ENCODE measurements at regions not wholly inside any gene's neighbourhood (a gene's known extent, or its start where the extent isn't known, plus 50 kb on each side); places are given as distances from the start of the nearest gene placed in this dataset.

DNA sequence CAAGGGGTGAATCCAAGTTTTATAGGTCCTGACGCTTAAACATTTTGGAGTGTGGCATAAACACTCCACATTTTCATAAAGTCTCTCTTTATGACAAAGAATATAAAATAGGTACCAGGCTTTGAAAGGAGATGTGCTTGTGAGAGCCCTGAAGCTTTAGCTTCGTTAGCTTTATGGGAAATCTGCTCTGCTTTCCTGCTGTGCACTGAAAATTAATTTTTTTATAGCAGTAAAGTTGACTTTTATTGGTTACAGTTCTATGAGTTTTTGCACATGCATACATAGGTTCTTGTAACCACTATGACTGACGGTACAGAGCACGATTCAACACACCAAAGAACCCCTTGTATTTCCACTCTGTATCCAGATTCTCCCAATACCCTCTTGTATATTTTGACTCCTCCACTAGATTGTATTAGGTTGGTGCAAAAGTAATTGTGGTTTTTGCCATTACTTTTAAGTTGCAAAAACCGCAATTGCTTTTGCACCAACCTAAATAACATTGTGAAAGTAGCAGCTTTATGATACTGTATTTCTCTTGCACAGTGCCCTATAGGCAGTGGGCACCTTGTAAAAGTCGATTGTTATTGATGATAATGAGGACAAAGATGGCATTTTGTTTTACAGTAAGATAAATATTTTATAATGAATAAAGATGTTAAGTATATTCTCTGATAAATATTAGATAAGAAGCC is 145.2 kb upstream of the AKIRIN2 start:
- no peak for DNase-seq

DNA sequence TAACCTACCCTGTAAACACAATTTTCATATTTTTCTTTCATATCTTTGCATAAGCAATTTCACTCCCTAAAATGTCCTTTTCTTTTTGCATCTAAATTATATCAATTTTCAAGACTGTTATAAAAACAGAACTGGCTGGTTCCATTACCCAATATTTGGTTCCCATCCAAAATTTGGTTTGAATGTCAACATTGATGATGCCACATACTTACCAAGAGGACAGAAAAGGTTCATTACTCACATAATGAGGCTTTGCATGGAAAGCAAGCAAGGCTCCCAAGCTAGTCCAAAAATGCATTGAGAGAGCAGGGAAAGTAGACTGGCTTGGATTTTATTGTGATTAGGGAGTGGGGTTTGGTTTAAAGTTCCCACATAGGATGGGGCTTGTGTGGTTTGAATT is 144.4 kb upstream of the AKIRIN2 start:
- DNase-seq = no peak

DNA sequence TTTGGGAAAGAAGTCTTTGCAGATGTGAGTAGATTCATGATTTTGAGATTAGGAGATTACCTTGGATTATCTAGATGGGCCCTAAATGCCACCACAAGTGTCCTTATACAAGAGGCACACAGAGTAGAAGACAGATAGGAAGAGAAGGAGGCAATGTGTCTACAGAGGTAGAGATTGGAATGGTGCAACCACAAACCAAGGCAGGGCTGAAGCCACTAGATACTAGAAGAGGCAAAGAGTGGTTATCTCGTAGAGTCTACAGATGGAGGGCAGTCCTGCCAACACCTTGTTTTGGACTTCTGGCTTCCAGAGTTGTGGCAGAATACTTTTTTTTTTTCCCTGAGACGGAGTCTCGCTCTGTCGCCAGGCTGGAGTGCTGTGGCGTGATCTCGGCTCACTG is 138.3 kb upstream of the AKIRIN2 start:
- DNase-seq = no peak

DNA sequence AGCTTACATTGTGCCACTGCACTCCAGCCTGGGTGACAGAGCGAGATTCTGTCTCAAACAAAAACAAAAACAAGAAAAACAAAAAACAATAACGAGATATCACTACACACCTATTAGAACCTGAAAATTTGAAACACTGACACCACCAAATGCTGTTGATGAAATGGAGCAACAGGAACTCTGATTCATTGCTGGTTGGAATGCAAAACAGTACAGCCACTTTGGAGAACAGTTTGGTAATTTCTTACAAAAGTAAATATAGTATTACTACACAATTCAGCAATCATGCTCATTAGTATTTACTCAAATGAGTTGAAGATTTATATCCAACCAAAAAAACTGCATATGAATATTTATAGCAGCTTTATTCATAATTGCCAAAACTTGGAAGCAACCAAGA is 135.8 kb upstream of the AKIRIN2 start:
- DNase-seq = no peak

DNA sequence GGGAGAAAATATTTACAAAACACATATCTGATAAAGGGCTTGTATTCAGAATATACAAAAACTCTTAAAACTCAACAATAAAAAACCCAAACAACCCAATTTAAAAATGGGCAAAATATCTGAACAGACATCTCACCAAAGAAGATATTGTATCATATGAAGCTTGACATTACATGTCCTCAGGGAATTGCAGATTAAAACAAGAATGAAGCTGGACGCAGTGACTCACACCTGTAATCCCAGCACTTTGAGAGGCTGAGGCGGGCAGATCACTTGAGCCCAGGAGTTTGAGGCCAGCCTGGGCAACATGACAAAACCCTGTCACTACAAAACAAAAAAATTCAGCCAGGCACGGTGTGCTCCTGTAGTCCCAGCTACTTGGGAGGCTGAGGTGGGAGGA is 135.4 kb upstream of the AKIRIN2 start:
- DNase-seq = no peak

DNA sequence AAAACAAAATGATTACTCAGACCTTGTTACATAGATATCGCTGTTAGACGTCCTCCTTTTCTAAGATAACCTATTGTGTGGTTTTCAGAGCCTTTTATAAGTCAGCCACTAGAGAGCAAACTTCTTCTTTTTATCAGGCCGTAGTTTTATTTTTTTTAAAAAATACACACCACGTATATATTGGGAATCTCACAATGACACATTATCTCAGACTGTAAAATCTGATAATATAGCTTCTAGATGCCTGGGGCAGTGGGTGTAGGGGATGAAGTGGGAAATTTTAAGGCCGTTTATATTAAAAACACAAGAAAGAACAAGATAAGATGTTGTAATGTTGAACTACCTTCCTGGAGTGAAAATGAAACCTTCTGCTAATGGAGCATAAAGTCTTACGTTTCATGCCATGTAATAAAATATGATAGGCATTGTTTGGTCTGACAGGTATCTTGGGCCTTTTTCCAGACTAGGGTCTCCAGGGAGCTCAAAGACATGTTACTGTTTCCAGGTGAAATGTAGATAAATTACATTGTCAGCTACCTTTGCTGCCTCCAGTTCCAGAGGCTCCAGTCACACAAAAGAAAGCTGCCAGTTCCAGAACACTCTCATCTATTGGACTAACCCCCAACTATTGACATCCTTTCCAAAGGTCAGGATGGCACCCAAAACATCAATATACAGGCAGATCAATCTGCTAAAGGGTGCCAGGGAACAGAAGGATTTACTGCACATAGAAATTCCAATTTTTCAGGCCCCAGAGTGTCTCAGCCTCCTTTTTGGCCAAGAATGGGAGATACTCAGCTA is 130.2 kb upstream of the AKIRIN2 start:
- peak; percentile 31 for DNase-seq

DNA sequence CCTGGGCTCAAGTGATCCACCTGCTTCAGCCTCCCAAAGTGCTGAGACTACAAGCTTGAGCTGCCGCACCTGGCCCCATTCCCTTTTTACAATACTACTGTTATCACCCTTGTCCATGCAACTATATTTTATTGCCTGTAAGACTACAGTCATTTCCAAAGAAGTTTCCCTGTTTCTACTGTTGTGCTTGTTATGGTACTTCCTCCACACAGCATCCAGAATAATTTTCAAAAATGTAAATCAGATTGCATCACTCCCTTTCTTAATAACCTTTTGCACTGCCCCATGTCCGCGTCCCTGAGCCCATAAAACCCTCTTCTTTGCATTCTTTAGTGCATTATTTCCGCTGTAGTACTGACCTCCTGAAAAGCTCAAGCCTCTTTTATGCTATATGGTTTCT is 128.9 kb upstream of the AKIRIN2 start:
- no peak for DNase-seq

DNA sequence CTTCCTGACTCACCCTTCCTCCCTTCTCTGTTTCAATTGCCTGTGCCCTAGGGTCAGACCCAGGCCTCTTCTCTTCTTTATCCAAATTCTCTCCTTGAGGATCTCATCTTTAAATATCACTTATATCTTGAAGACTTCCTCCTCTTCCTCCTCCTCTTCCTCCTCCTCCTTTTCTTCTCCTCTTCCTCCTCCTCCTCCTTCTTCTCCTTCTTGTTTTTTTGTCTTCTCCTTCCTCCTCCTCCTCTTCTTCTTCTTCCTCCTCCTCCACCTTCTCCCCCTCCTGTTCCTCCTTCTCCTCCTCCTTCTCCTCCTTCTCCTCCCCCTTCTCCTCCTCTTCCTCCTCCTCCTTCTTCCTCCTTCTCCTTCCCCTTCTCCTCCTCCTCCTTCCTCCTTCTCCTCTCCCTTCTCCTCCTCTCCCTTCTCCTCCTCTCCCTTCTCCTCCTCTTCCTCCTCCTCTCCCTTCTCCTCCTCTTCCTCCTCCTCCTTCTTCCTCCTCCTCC is 127.6 kb upstream of the AKIRIN2 start:
- DNase-seq = no peak

DNA sequence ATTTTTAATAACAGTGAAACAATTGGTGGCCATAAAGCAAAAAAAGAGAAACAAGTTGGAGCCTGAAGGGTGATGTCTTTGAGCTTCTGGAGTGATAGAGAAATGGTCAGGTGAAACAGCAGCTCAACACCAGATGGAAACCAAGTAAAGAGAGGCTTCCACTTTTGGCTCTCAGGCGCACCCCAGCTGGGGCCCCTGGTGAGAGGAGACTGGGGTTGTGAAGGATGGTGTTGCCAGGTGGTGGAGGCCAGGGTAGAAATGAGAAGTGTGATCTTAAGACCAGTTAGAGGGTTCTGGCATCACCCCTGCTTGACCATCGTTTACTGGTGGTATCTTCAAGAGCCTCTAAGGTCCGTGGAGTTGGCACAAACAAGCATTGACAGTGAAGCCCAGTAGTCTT is 126.0 kb upstream of the AKIRIN2 start:
- no peak for DNase-seq

DNA sequence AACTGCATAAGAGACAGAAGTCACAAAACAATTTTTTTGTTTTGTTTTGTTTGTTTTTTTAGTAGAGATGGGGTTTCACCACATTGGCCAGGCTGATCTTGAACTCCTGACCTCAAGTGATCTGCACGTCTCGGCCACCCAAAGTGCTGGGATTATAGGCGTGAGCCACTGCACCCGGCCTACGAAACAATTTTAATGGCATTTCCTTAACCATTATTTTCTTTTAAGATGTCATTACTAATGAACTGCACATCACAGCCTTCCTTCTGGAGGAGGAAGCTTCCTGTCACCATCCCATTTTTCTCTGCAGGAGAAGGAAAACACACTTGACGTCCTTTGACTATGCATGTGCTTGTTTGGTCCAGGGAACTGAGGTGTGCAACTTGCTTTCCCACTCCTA is 125.3 kb upstream of the AKIRIN2 start:
- no peak for DNase-seq

DNA sequence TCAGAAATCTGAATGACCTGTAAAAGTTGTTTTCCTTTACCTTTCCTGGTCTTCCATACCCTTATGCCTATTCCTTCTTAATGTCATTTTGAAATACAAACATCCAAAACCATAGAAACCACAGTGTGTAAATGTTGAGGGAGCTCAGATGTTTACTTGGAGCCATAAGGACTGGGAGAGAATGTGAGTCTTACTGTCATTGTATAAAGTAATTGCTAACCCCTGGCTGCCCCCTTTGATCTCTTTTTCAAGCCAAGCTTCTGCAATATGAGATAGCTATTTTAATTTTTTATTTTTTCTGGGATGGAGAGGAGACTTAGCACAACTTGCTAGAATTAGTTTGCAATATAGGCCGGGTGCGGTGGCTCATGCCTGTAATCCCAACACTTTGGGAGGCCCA is 124.4 kb upstream of the AKIRIN2 start:
- no peak for DNase-seq

DNA sequence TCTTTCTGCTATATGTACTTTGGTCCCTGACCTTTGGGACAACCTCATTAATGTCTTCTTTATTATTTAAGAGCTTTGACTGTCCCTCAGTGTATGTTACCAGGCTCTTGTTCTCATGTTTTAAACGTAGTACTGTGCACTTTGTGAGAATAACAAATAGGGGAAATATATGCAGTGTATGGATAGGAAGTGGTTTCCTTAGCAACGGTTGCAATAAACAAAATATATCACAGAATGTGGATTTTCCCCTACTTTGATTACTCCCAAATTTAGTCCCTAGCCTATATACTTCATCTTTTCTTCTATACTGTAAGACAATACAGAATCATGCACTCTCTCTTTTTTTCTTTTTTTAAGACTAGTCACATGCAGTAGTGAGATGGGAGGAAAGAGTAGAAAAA is 123.8 kb upstream of the AKIRIN2 start:
- DNase-seq = no peak

DNA sequence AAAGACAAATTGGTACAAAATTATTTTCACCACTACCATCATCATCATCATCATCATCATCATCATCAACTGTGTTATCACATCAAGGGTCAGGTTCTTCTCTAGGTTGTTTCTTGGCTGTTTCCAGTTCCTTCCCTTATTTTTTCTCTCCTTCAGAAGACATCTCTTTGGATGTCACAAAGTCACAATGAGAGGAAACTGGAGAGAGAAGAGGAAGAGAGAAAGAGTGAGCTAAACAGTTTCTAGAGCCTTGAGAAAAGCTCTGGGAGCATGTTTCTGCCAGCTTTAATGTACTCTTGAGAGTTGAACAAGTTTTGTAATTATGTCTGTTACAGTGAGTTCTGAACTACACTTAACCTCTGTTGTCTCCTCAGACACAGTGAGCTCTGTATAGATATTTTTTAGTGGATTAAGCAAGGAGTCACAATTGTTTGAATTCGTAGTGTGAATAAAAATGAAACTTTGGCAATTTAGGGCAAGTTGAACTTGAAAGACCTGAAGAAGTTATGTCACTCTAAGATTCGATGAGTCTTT is 123.0 kb upstream of the AKIRIN2 start:
- DNase-seq = no peak

DNA sequence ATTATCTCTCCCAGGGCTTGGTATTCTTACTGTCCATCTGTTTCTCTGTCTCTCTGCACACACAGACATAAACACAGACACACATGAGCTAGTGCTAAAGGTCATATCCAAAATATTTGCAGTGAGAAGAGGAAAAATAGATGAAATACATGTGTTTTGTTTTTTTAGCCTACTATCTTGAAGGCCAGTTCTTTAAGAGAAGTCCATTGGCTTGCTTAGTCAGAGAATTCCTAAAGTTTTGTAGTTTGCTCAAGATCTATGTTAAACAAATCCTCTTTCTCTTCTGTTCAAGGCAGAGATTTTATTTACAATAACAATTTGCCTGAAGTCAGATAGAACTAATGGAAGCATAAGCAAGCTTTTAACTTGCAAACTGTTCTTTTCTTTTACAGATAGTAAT is 120.0 kb upstream of the AKIRIN2 start:
- no peak for DNase-seq

DNA sequence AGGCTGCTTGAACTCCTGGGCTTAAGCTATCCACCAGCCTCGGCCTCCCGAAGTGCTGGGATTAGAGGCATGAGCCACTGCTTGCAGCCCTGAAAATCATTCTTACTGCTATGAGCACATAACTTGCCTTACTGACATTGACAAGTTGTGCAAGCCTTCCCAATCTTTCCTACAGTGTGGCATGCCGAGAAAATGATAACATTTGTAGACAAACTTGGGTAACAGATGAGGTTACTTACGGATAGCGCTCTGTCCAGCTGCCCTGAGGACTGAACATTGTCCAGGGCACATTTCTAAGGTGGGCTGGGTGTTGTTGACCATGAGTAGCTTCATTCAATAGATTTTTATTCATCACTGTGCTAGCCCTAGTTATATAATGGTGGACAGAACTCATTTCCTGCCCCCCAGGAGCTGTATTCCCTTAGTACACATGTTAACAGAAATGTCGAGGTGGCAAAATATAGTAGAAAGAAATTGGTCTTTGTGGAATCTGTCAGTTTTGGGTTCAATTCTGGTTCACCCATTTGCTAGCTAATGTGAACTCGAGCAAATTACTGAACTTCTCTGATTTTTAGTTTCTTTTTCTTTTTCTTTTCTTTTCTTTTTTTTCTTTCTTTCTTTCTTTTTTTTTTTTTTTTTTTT is 118.4 kb upstream of the AKIRIN2 start:
- no peak for DNase-seq

DNA sequence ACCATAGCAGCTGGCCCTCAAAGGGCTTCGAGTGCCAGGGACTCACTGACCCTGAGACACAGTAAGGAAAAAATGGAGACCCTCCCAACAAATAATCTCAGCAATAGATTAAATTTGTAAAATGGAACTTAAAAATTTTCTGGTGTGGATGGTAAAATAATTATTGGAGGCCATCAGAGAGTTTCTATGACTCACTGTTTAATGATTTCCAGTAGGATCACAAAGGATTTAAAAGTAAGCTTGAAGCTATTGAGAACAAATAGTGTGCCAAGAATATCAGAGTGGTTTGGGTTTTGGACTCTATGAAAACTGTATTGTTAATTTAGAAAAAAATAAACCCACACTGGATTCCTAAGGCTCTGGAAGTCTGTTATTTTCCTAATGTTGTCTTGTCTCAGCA is 115.2 kb upstream of the AKIRIN2 start:
- DNase-seq = no peak

DNA sequence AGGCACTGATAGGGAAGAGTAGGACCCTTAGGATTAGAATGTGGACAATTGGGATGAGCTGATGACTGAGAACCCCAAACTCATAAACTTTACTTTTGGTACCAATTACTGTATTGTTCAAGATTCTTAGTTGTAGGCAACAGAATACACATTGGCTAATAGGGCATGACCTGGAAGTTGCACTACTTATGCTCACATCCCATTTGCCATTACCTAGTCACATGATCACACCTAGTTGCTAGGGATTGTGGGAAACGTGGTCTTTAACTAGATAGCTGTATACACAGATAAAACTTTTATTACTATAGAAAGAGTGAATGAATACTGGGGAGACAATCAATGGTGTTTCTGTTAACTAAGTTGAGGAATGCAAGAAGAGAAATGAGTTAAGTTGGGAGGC is 113.4 kb upstream of the AKIRIN2 start:
- DNase-seq = no peak

DNA sequence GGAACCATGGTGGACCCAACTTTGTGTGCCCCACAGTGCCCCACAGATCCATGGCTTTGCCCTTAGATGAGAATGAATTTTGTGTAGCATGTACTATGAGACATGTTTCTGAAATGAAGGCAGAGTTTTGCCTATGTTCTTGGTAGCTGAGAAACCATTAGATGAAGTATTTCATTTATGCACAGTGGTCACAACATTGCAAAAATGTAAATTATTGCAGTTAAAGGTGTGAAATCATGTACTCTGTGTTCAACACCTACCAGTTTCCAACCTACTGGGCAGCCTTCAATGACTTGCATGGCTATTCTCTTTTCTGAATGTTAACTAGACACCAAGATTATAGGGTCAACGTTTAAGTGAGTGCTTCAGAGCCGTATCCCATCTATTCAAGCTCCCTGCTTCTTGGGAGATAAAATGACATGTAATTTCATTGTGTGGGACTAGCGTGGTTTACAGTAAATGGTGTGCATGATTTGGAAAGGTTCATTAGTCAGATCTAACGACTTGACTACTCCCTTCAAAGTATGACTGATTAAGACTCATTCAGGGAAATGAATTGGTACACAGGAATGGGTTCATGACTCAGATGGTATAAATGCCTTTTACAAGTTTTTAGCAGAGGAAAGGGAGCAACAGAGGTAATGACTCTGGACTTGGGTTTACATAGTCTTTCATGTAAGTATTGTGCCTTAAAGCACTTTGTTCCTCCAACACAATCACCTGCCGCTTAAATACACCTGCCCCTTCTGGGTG is 106.1 kb upstream of the AKIRIN2 start:
- peak; percentile 26 for DNase-seq

DNA sequence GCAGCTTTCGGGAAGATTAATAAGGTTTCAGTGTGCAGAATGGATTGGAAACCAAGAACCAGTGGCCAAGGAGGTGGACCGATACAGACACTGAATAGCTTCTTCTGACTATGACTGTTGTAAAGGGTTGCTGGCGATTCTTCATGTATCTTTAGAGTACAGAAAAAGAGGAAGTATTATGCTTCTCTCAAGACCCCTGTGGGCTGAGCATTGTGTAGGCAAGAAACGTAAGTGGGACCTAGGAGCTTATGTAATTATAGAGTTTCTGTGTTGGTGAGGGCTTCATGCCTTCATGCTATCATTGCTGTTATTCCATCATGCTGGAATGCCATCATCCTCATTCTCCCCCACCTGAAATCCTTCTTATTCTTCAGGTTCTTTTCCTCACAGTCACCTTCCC is 105.4 kb upstream of the AKIRIN2 start:
- DNase-seq = no peak

DNA sequence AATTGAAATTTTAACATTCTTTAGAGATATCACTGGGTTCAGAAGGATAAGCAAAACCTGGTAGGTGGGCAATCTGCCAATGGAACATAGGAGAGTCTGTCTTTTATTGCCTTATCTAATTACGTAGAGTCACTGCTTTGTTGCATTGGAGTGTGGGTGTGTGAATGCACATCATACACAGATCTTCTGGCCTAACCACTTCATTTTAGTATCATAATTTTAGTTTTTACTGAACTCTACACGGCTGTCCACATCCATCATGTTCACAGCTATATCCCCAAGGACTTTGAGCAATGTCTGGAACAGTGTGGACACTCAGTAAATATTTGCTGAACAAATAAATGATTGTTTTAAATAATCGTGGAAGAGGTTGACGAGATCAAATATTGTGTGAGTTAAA is 104.6 kb upstream of the AKIRIN2 start:
- peak; percentile 45 for DNase-seq

DNA sequence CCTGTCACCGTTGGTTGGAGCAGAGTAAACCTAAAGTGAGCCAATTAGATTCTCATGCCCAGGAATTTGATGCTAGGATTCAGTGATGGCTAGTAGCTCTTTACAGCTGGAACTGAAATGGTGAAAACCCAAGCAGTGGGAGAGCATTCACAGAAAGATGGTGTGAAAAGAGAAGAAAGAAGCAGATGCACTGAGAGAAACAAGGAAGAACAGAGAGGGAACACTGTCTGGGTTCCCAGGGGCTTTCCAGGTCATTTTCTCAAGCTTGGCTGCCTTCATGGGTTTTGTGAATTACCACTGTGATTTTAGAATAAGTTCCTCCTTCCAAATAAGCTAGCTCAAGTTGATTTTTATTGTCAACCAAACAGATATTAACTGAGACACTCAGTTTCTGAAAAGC is 104.1 kb upstream of the AKIRIN2 start:
- no peak for DNase-seq

DNA sequence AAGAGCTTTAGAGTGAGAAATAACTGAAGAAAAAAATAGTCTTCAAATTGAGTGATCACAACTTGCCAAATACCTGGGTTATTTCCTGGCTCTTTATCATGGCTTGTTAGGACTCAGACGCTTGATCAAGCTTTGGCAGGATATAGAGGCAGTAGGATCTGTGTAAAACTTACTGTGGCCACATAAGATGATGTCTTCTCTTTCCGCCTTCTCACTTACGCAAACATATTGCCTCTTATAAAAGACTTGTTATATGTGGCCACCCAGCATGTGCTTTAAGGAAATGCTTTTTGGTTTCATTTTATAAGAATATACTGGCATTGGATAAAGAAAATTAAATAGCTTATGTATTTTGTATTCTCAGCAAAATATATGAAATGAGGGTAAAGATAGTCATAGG is 101.8 kb upstream of the AKIRIN2 start:
- no peak for DNase-seq

DNA sequence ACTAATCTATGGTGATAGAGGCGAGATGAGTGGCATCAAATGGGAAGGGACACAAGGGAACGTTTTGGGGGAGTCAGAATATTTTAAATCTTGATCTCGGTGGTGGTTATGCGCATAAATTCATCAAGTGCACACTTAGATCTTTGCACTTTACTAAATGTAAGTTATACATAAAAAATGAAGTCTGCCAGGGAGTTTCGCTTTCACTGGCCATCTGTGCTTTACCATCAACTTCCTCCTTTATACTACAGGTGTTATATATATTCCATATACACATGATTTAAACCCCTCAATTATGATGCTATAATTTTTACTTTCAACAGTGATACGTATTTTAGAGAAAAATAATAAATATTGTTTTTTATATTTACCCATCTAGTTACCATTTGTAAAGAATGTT is 97.6 kb upstream of the AKIRIN2 start:
- DNase-seq = no peak

Data from NCI-H345 (cell line).